ENCODE measurements at regions not wholly inside any gene's neighbourhood (a gene's known extent, or its start where the extent isn't known, plus 50 kb on each side); places are given as distances from the start of the nearest gene placed in this dataset.

GRCh38 chr10:118537623-118538022, 57.8 kb downstream of the PRLHR start:
- no peak for DNase-seq (ENCODE audit: low read depth)

- DNase-seq (ENCODE audit: low read depth) = no peak
These were observed 61.3 kb downstream of the PRLHR start for GRCh38 chr10:118534136-118534535.

GRCh38 chr10:118531105-118531852, 64.2 kb downstream of the PRLHR start:
- DNase-seq (ENCODE audit: low read depth) = no peak

- DNase-seq (ENCODE audit: low read depth) = no peak
These were observed 67.0 kb downstream of the PRLHR start for GRCh38 chr10:118528426-118528825.

GRCh38 chr10:118523775-118524174, 71.7 kb downstream of the PRLHR start:
- DNase-seq (ENCODE audit: low read depth) = no peak

GRCh38 chr10:118522791-118523498, 72.5 kb downstream of the PRLHR start:
- DNase-seq (ENCODE audit: low read depth) = peak; percentile 86

- no peak for DNase-seq (ENCODE audit: low read depth)
These were observed 73.9 kb downstream of the PRLHR start for GRCh38 chr10:118521415-118522117.

- DNase-seq (ENCODE audit: low read depth) = no peak
These were observed 75.2 kb downstream of the PRLHR start for GRCh38 chr10:118520116-118520742.

- no peak for DNase-seq (ENCODE audit: low read depth)
These were observed 77.4 kb downstream of the PRLHR start for GRCh38 chr10:118518095-118518494.

GRCh38 chr10:118516716-118517115, 78.7 kb downstream of the PRLHR start:
- DNase-seq (ENCODE audit: low read depth) = no peak

- DNase-seq (ENCODE audit: low read depth) = no peak
These were observed 82.3 kb downstream of the PRLHR start for GRCh38 chr10:118513174-118513573.

- DNase-seq (ENCODE audit: low read depth) = peak; percentile 62
These were observed 83.7 kb downstream of the PRLHR start for GRCh38 chr10:118511711-118512110.

GRCh38 chr10:118508863-118509262, 86.6 kb downstream of the PRLHR start:
- DNase-seq (ENCODE audit: low read depth) = no peak

- DNase-seq (ENCODE audit: low read depth) = no peak
These were observed 87.1 kb downstream of the PRLHR start for GRCh38 chr10:118508355-118508754.

GRCh38 chr10:118506671-118507590, 88.5 kb downstream of the PRLHR start:
- DNase-seq (ENCODE audit: low read depth) = no peak

GRCh38 chr10:118505363-118505762, 90.1 kb downstream of the PRLHR start:
- no peak for DNase-seq (ENCODE audit: low read depth)

GRCh38 chr10:118504467-118505205, 90.8 kb downstream of the PRLHR start:
- peak; percentile 78 for DNase-seq (ENCODE audit: low read depth)

- no peak for DNase-seq (ENCODE audit: low read depth)
These were observed 91.4 kb downstream of the PRLHR start for GRCh38 chr10:118504044-118504443.

GRCh38 chr10:118503192-118503591, 92.3 kb downstream of the PRLHR start:
- no peak for DNase-seq (ENCODE audit: low read depth)

- peak; percentile 82 for DNase-seq (ENCODE audit: low read depth)
These were observed 93.6 kb downstream of the PRLHR start for GRCh38 chr10:118501637-118502440.

Measured in HS-5 (cell line).